ENCODE measurements at regions not wholly inside any gene's neighbourhood (a gene's known extent, or its start where the extent isn't known, plus 50 kb on each side); places are given as distances from the start of the nearest gene placed in this dataset.

DNA sequence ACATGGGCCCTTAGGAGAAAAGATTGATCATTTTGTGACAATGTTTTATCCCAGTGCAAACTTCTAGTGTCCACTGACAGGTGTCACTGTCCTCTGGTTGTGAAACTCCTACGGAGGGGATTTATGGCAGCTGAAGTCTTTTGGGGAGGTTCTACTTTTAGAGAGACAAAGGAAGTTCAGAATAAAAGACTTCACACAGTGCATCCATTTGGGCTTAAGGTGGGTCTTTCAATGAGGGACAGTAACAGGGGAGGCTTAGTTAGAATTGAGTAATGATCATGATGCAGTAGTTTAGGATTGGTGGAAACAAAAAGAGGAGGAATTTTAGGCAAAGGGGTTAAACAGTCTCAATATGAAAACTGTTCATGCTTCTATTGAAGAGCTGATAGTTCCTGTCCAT, 501.1 kb upstream of the NRP1 start:
- no peak for TF ChIP-seq EZH2 (IDR thresholded peaks at IDR 0.05; ENCODE audit: low read length, missing control alignments)
- TF ChIP-seq, protein P1, sequence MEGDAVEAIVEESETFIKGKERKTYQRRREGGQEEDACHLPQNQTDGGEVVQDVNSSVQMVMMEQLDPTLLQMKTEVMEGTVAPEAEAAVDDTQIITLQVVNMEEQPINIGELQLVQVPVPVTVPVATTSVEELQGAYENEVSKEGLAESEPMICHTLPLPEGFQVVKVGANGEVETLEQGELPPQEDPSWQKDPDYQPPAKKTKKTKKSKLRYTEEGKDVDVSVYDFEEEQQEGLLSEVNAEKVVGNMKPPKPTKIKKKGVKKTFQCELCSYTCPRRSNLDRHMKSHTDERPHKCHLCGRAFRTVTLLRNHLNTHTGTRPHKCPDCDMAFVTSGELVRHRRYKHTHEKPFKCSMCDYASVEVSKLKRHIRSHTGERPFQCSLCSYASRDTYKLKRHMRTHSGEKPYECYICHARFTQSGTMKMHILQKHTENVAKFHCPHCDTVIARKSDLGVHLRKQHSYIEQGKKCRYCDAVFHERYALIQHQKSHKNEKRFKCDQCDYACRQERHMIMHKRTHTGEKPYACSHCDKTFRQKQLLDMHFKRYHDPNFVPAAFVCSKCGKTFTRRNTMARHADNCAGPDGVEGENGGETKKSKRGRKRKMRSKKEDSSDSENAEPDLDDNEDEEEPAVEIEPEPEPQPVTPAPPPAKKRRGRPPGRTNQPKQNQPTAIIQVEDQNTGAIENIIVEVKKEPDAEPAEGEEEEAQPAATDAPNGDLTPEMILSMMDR (conservative IDR thresholded peaks at IDR 0.05 in 1 of 2, IDR thresholded peaks at IDR 0.05 in 1 of 2; ENCODE audit: low read depth in 1 of 2, low read length in 2 of 2): no peak
- Histone ChIP-seq H3K9me3 (ENCODE audit: control insufficient read depth, insufficient read depth, low read depth, low read length) (no peaks in the 10 kb centered on the region), H4K20me1 (ENCODE audit: control insufficient read depth, extremely low read depth, insufficient read depth, low read length) (no peaks in the 10 kb centered on the region), H3K79me2 (ENCODE audit: control insufficient read depth, insufficient read depth, low read length) (no peaks in the 10 kb centered on the region), H3K27me3 (ENCODE audit: control insufficient read depth, insufficient read depth, low read length) (no peaks in the 10 kb centered on the region), H3K9ac (ENCODE audit: insufficient read depth, low read length) (no peak overlapping the region), H3K4me1 (ENCODE audit: control insufficient read depth, extremely low read depth, insufficient read depth, low read length) (no peaks in the 10 kb centered on the region), H3K27ac (ENCODE audit: insufficient read depth, low read length) (no peak overlapping the region), H3K4me3 (replicated peaks in 1 of 4; ENCODE audit: control extremely low read depth in 1 of 4, insufficient read depth in 1 of 4, low read depth in 3 of 4, low read length in 4 of 4) (no peak overlapping the region), H3K36me3 (ENCODE audit: control insufficient read depth, insufficient read depth, low read length) (no peaks in the 10 kb centered on the region), H2AFZ (ENCODE audit: low read length) (no peak overlapping the region), H3K4me2 (ENCODE audit: extremely low read depth, insufficient read depth, low read length) (no peak overlapping the region)
- no peak for DNase-seq (ENCODE audit: low read depth in 2 of 2)

DNA sequence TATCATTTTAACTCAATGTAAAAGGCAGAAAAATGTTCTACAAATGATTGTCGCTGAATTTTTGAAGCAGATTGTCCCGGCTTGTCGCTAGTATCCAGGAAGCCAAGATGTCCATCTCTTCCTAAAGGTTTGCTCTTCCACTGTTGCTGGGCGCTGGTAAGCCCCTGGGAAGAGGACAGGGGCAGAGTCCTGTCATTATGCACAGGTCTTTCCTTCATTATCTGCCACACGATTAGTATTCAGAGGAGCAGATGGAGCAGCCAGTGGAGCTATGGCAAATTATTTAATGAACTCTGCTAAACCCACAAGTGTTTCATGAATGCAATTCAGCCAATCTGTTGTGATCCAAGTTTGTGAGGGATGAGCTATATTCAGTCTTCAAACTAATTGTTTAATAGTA, 499.1 kb upstream of the NRP1 start:
- Histone ChIP-seq H3K9ac (ENCODE audit: insufficient read depth, low read length) (no peak overlapping the region), H3K4me3 (replicated peaks in 1 of 4; ENCODE audit: control extremely low read depth in 1 of 4, insufficient read depth in 1 of 4, low read depth in 3 of 4, low read length in 4 of 4) (no peak overlapping the region), H3K36me3 (ENCODE audit: control insufficient read depth, insufficient read depth, low read length) (no peaks in the 10 kb centered on the region), H3K4me1 (ENCODE audit: control insufficient read depth, extremely low read depth, insufficient read depth, low read length) (no peaks in the 10 kb centered on the region), H3K27me3 (ENCODE audit: control insufficient read depth, insufficient read depth, low read length) (no peaks in the 10 kb centered on the region), H4K20me1 (ENCODE audit: control insufficient read depth, extremely low read depth, insufficient read depth, low read length) (no peaks in the 10 kb centered on the region), H3K27ac (ENCODE audit: insufficient read depth, low read length) (no peak overlapping the region), H2AFZ (ENCODE audit: low read length) (no peak overlapping the region), H3K79me2 (ENCODE audit: control insufficient read depth, insufficient read depth, low read length) (no peaks in the 10 kb centered on the region), H3K4me2 (ENCODE audit: extremely low read depth, insufficient read depth, low read length) (no peak overlapping the region), H3K9me3 (ENCODE audit: control insufficient read depth, insufficient read depth, low read depth, low read length) (no peaks in the 10 kb centered on the region)
- TF ChIP-seq EZH2 (IDR thresholded peaks at IDR 0.05; ENCODE audit: low read length, missing control alignments): no peak
- TF ChIP-seq, protein P1 (conservative IDR thresholded peaks at IDR 0.05 in 1 of 2, IDR thresholded peaks at IDR 0.05 in 1 of 2; ENCODE audit: low read depth in 1 of 2, low read length in 2 of 2): no peak
- no peak for DNase-seq (ENCODE audit: low read depth in 2 of 2)

DNA sequence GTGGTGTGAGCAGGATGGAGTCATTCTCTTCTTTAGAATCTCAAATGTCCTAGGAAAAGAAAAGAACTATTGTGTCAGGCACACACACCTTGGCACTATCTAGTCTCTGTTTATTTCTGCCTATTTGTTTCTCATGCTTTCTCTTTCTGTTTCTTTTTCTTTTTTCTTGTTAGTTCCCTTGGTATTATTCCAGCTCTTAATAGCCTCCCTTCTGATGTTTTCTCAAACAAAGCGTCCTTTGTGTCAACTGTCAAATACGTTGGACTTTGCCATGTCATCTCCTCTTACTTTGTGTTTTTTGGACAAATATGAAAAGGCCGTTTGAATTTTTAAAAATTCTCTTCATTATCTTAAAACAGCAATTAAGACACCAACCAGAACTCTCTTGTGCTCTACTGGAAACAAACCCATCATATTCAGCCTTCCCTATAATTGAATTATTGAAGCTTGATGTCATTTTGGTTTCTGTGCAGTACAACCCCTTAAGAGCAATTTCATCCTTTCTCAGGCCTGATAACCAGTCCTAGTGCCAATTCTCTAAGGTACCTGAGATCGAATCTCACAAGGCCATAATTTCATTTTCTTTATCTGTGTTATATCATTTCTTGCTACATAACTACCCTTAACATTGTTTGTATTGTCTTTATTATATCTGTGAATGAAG, 497.8 kb upstream of the NRP1 start:
- H2AFZ ChIP-seq (ENCODE audit: low read length): no peak overlapping the region
- TF ChIP-seq, protein P1 (conservative IDR thresholded peaks at IDR 0.05 in 1 of 2, IDR thresholded peaks at IDR 0.05 in 1 of 2; ENCODE audit: low read depth in 1 of 2, low read length in 2 of 2): no peak
- no peak for TF ChIP-seq EZH2 (IDR thresholded peaks at IDR 0.05; ENCODE audit: low read length, missing control alignments)
- H3K4me2 ChIP-seq (ENCODE audit: extremely low read depth, insufficient read depth, low read length): no peak overlapping the region
- no peak for DNase-seq (ENCODE audit: low read depth in 2 of 2)
- no peak overlapping the region for H3K4me3 ChIP-seq (replicated peaks in 1 of 4; ENCODE audit: control extremely low read depth in 1 of 4, insufficient read depth in 1 of 4, low read depth in 3 of 4, low read length in 4 of 4)
- H3K27ac ChIP-seq (ENCODE audit: insufficient read depth, low read length): no peak overlapping the region
- no peaks in the 10 kb centered on the region for H3K36me3 ChIP-seq (ENCODE audit: control insufficient read depth, insufficient read depth, low read length)
- H4K20me1 ChIP-seq (ENCODE audit: control insufficient read depth, extremely low read depth, insufficient read depth, low read length): no peaks in the 10 kb centered on the region
- no peaks in the 10 kb centered on the region for H3K27me3 ChIP-seq (ENCODE audit: control insufficient read depth, insufficient read depth, low read length)
- H3K79me2 ChIP-seq (ENCODE audit: control insufficient read depth, insufficient read depth, low read length): no peaks in the 10 kb centered on the region
- H3K9ac ChIP-seq (ENCODE audit: insufficient read depth, low read length): no peak overlapping the region
- no peaks in the 10 kb centered on the region for H3K4me1 ChIP-seq (ENCODE audit: control insufficient read depth, extremely low read depth, insufficient read depth, low read length)
- no peaks in the 10 kb centered on the region for H3K9me3 ChIP-seq (ENCODE audit: control insufficient read depth, insufficient read depth, low read depth, low read length)
